ENCODE measurements at regions not wholly inside any gene's neighbourhood (a gene's known extent, or its start where the extent isn't known, plus 50 kb on each side); places are given as distances from the start of the nearest gene placed in this dataset.

- ATAC-seq = no peak
Measured at GRCh38 chr1:30325085-30325935, 398.1 kb downstream of the MATN1 start.

GRCh38 chr1:30324251-30325084 is 398.9 kb downstream of the MATN1 start:
- ATAC-seq = no peak

GRCh38 chr1:30323841-30324240 is 399.5 kb downstream of the MATN1 start:
- no peak for ATAC-seq

- ATAC-seq = no peak
Measured at GRCh38 chr1:30323352-30323751, 400.0 kb downstream of the MATN1 start.

- ATAC-seq = no peak
Measured at GRCh38 chr1:30322859-30323257, 400.5 kb downstream of the MATN1 start.

GRCh38 chr1:30321996-30322858 is 401.2 kb downstream of the MATN1 start:
- no peak for ATAC-seq

GRCh38 chr1:30321246-30321910 is 402.0 kb downstream of the MATN1 start:
- no peak for ATAC-seq

- ATAC-seq = no peak
Measured at GRCh38 chr1:30320581-30320890, 402.8 kb downstream of the MATN1 start.

GRCh38 chr1:30319765-30320580 is 403.4 kb downstream of the MATN1 start:
- no peak for ATAC-seq

GRCh38 chr1:30318864-30319718 is 404.3 kb downstream of the MATN1 start:
- no peak for ATAC-seq

- no peak for ATAC-seq
Measured at GRCh38 chr1:30318413-30318812, 405.0 kb downstream of the MATN1 start.

- no peak for ATAC-seq
Measured at GRCh38 chr1:30317921-30318320, 405.5 kb downstream of the MATN1 start.

- ATAC-seq = no peak
Measured at GRCh38 chr1:30316056-30316455, 407.3 kb downstream of the MATN1 start.

- no peak for ATAC-seq
Measured at GRCh38 chr1:30315185-30315960, 408.0 kb downstream of the MATN1 start.

GRCh38 chr1:30314591-30314990 is 408.8 kb downstream of the MATN1 start:
- ATAC-seq = no peak

GRCh38 chr1:30313584-30313983 is 409.8 kb downstream of the MATN1 start:
- no peak for ATAC-seq

GRCh38 chr1:30313176-30313575 is 410.2 kb downstream of the MATN1 start:
- no peak for ATAC-seq

- ATAC-seq = no peak
Measured at GRCh38 chr1:30312226-30312625, 411.2 kb downstream of the MATN1 start.

- ATAC-seq = no peak
Measured at GRCh38 chr1:30311749-30312148, 411.6 kb downstream of the MATN1 start.

Measured in activated CD4-positive, CD25-positive, alpha-beta regulatory T cell treated with anti-CD3 and anti-CD28 coated beads, Interleukin-2, amount 50 U/mL, for 24 hours (primary cell).